ENCODE measurements at regions not wholly inside any gene's neighbourhood (a gene's known extent, or its start where the extent isn't known, plus 50 kb on each side); places are given as distances from the start of the nearest gene placed in this dataset.

GRCh38 chr14:34174973-34175372, 224.1 kb upstream of the EGLN3 start:
- Histone ChIP-seq H3K36me3 (replicated peaks) (no peaks in the 10 kb centered on the region), H3K4me1 (peaks cover 6% of the 10 kb centered on the region), H3K4me3 (no peak overlapping the region), H3K9me3 (no peaks in the 10 kb centered on the region), H3K27me3 (ENCODE audit: low read depth) (no peaks in the 10 kb centered on the region)
- in situ Hi-C loops (cut with MboI; ENCODE audit: low sequenced_read_pairs): no loop called here
- DNase-seq (ENCODE audit: low spot score in 2 of 2): no peak

GRCh38 chr14:34173916-34174315, 223.0 kb upstream of the EGLN3 start:
- in situ Hi-C loops (cut with MboI; ENCODE audit: low sequenced_read_pairs): no loop called here
- Histone ChIP-seq H3K36me3 (replicated peaks) (no peaks in the 10 kb centered on the region), H3K4me3 (no peak overlapping the region), H3K9me3 (no peaks in the 10 kb centered on the region), H3K4me1 (no peaks in the 10 kb centered on the region), H3K27me3 (ENCODE audit: low read depth) (no peaks in the 10 kb centered on the region)
- DNase-seq (ENCODE audit: low spot score in 2 of 2): no peak

- Histone ChIP-seq H3K4me1 (no peaks in the 10 kb centered on the region), H3K36me3 (replicated peaks) (no peaks in the 10 kb centered on the region), H3K27me3 (ENCODE audit: low read depth) (no peaks in the 10 kb centered on the region), H3K4me3 (no peak overlapping the region), H3K9me3 (no peaks in the 10 kb centered on the region)
- in situ Hi-C loops (cut with MboI; ENCODE audit: low sequenced_read_pairs): no loop called here
- DNase-seq (ENCODE audit: low spot score in 2 of 2): no peak
These were observed 221.9 kb upstream of the EGLN3 start for GRCh38 chr14:34172550-34173368.

GRCh38 chr14:34172173-34172451, 221.2 kb upstream of the EGLN3 start:
- H3K27me3 ChIP-seq (ENCODE audit: low read depth): no peaks in the 10 kb centered on the region
- no peaks in the 10 kb centered on the region for H3K9me3 ChIP-seq
- H3K4me1 ChIP-seq: no peaks in the 10 kb centered on the region
- DNase-seq (ENCODE audit: low spot score in 2 of 2): no peak
- H3K4me3 ChIP-seq: no peak overlapping the region
- in situ Hi-C loops (cut with MboI; ENCODE audit: low sequenced_read_pairs): no loop called here
- H3K36me3 ChIP-seq (replicated peaks): no peaks in the 10 kb centered on the region

- H3K9me3 ChIP-seq: no peaks in the 10 kb centered on the region
- H3K4me1 ChIP-seq: no peaks in the 10 kb centered on the region
- no peak for DNase-seq (ENCODE audit: low spot score in 2 of 2)
- H3K27me3 ChIP-seq (ENCODE audit: low read depth): no peaks in the 10 kb centered on the region
- in situ Hi-C loops (cut with MboI; ENCODE audit: low sequenced_read_pairs): no loop called here
- no peak overlapping the region for H3K4me3 ChIP-seq
- H3K36me3 ChIP-seq (replicated peaks): no peaks in the 10 kb centered on the region
These were observed 220.7 kb upstream of the EGLN3 start for GRCh38 chr14:34171431-34172172.

GRCh38 chr14:34170882-34171281, 220.0 kb upstream of the EGLN3 start:
- in situ Hi-C loops (cut with MboI; ENCODE audit: low sequenced_read_pairs): no loop called here
- H3K9me3 ChIP-seq: no peaks in the 10 kb centered on the region
- no peaks in the 10 kb centered on the region for H3K27me3 ChIP-seq (ENCODE audit: low read depth)
- no peak for DNase-seq (ENCODE audit: low spot score in 2 of 2)
- H3K4me3 ChIP-seq: no peak overlapping the region
- no peaks in the 10 kb centered on the region for H3K4me1 ChIP-seq
- no peaks in the 10 kb centered on the region for H3K36me3 ChIP-seq (replicated peaks)

GRCh38 chr14:34169561-34169960, 218.7 kb upstream of the EGLN3 start:
- Histone ChIP-seq H3K4me1 (no peaks in the 10 kb centered on the region), H3K27me3 (ENCODE audit: low read depth) (no peaks in the 10 kb centered on the region), H3K4me3 (no peak overlapping the region), H3K36me3 (replicated peaks) (no peaks in the 10 kb centered on the region), H3K9me3 (no peaks in the 10 kb centered on the region)
- in situ Hi-C loops (cut with MboI; ENCODE audit: low sequenced_read_pairs): no loop called here
- DNase-seq (ENCODE audit: low spot score in 2 of 2): no peak

- Histone ChIP-seq H3K9me3 (no peaks in the 10 kb centered on the region), H3K36me3 (replicated peaks) (no peaks in the 10 kb centered on the region), H3K4me3 (no peak overlapping the region), H3K4me1 (no peaks in the 10 kb centered on the region), H3K27me3 (ENCODE audit: low read depth) (no peaks in the 10 kb centered on the region)
- in situ Hi-C loops (cut with MboI; ENCODE audit: low sequenced_read_pairs): no loop called here
- no peak for DNase-seq (ENCODE audit: low spot score in 2 of 2)
These were observed 217.8 kb upstream of the EGLN3 start for GRCh38 chr14:34168656-34169055.

- Histone ChIP-seq H3K9me3 (no peaks in the 10 kb centered on the region), H3K4me1 (peaks cover 8% of the 10 kb centered on the region), H3K4me3 (no peak overlapping the region), H3K27me3 (ENCODE audit: low read depth) (no peaks in the 10 kb centered on the region), H3K36me3 (replicated peaks) (no peaks in the 10 kb centered on the region)
- no peak for DNase-seq (ENCODE audit: low spot score in 2 of 2)
- in situ Hi-C loops (cut with MboI; ENCODE audit: low sequenced_read_pairs): no loop called here
These were observed 215.0 kb upstream of the EGLN3 start for GRCh38 chr14:34165847-34166350.

GRCh38 chr14:34164162-34164864, 213.4 kb upstream of the EGLN3 start:
- Histone ChIP-seq H3K4me3 (no peak overlapping the region), H3K9me3 (no peaks in the 10 kb centered on the region), H3K27me3 (ENCODE audit: low read depth) (no peaks in the 10 kb centered on the region), H3K36me3 (replicated peaks) (no peaks in the 10 kb centered on the region), H3K4me1 (peaks cover 8% of the 10 kb centered on the region)
- DNase-seq (ENCODE audit: low spot score in 2 of 2): no peak
- in situ Hi-C loops (cut with MboI; ENCODE audit: low sequenced_read_pairs): no loop called here

GRCh38 chr14:34161351-34162082, 210.6 kb upstream of the EGLN3 start:
- Histone ChIP-seq H3K36me3 (replicated peaks) (no peaks in the 10 kb centered on the region), H3K9me3 (no peaks in the 10 kb centered on the region), H3K4me1 (peaks cover 8% of the 10 kb centered on the region), H3K27me3 (ENCODE audit: low read depth) (no peaks in the 10 kb centered on the region), H3K4me3 (no peak overlapping the region)
- no peak for DNase-seq (ENCODE audit: low spot score in 2 of 2)
- in situ Hi-C loops (cut with MboI; ENCODE audit: low sequenced_read_pairs): no loop called here

GRCh38 chr14:34160619-34161018, 209.7 kb upstream of the EGLN3 start:
- H3K4me1 ChIP-seq: peaks cover 8% of the 10 kb centered on the region

GRCh38 chr14:34157651-34158050, 206.8 kb upstream of the EGLN3 start:
- no peaks in the 10 kb centered on the region for H3K27me3 ChIP-seq (ENCODE audit: low read depth)
- H3K9me3 ChIP-seq: no peaks in the 10 kb centered on the region
- H3K36me3 ChIP-seq (replicated peaks): no peaks in the 10 kb centered on the region
- in situ Hi-C loops (cut with MboI; ENCODE audit: low sequenced_read_pairs): no loop called here
- peaks cover 6% of the 10 kb centered on the region for H3K4me1 ChIP-seq
- DNase-seq (ENCODE audit: low spot score in 2 of 2): no peak
- H3K4me3 ChIP-seq: no peak overlapping the region

More at GRCh38 chr14:34160619-34161018, 209.7 kb upstream of the EGLN3 start:
- H3K27me3 ChIP-seq (ENCODE audit: low read depth): no peaks in the 10 kb centered on the region
- DNase-seq (ENCODE audit: low spot score in 2 of 2): no peak
- in situ Hi-C loops (cut with MboI; ENCODE audit: low sequenced_read_pairs): no loop called here
- H3K9me3 ChIP-seq: no peaks in the 10 kb centered on the region
- no peaks in the 10 kb centered on the region for H3K36me3 ChIP-seq (replicated peaks)
- no peak overlapping the region for H3K4me3 ChIP-seq

All from HAP-1 (cell line).